Stimulated activated CD4-positive, alpha-beta T cell treated with anti-CD3 and anti-CD28 coated beads, Interleukin-4, amount 100 ng/mL, for 24 hours (primary cell): ENCODE measurements at regions not wholly inside any gene's neighbourhood (a gene's known extent, or its start where the extent isn't known, plus 50 kb on each side); places are given as distances from the start of the nearest gene placed in this dataset.
"Not testable (repeated sequence)": the region's sequence is repeated elsewhere in the genome, so short reads cannot be mapped to it uniquely, and the experiment has no call there.

Source experiments
- DNase-seq: peaks from one replicate; pipeline ENCODE4 v3.0.0-alpha.2; 2020

DNA sequence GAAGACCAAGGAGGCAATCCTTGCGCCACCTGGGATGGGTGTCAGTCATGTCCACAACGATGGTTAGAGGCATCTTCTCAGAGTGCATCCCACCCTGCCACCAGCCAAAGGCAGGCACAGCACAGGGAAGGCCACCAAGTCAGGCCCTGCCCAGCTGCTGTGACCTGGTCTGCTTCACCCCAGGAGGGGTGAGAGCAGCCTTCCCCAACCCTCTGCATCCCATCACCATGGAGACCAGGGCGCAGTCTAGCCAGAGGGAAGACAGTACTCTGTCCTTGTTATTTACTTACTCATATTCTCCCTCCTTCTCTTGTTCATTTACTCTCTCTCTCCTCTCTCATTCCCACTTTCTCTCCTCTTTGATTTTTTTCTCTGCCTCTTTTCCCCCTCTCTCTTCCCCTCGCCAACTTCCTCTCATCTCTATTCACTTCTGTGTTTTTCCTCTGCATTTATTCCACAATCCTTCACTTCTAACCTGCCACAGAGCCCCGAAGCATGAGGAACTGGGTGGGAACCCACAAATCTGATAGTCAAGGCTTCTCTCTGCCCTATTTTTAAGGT, 749.4 kb downstream of the UQCRFS1 start:
- no peak for DNase-seq

DNA sequence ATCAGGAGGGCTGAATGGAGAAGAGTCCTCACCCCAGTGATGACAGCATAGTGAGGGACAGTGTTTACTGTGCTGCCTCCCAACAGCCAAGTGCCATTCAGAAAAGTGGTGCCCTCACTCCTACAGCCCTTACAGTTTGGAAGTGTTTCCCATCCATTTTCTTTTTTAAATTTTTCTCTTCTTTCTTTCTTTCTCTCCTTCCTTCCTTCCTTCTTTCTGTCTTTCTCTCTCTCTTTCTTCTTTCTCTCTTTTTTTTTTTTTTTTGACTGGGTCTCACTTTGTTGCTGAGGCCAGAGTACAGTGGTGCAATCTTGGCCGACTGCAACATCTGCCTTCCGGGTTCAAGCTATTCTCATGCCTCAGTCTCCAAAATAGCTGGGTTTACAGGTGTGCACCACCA, 755.3 kb downstream of the UQCRFS1 start:
- DNase-seq: no peak

- DNase-seq: no peak
These were observed 756.1 kb downstream of the UQCRFS1 start for GRCh38 chr19:28456708-28457320.

DNA sequence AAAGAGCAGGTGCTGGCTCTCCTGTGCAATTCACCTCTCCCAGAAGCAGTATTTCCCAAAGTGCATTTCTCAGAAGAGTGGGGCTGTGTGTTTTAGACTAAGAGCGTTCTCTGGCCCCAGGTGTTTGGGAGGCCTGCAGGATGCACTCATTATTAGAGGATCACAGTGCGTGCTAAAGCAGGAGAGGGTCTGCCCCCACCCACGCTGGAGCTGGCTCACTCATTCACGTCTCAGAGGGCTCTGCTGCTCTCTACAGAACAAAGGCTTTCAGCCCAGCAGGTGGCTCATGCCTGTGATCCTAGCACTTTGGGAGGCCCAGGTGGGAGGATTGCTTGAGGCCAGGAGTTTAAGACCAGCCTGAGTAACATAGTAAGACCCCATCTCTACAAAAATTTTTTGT, 756.7 kb downstream of the UQCRFS1 start:
- DNase-seq: no peak

- DNase-seq: no peak
These were observed 758.9 kb downstream of the UQCRFS1 start for GRCh38 chr19:28454083-28454482.

- DNase-seq: no peak
These were observed 759.5 kb downstream of the UQCRFS1 start for GRCh38 chr19:28453420-28453819.

GRCh38 chr19:28449803-28450202, 763.1 kb downstream of the UQCRFS1 start:
- DNase-seq: no peak

DNA sequence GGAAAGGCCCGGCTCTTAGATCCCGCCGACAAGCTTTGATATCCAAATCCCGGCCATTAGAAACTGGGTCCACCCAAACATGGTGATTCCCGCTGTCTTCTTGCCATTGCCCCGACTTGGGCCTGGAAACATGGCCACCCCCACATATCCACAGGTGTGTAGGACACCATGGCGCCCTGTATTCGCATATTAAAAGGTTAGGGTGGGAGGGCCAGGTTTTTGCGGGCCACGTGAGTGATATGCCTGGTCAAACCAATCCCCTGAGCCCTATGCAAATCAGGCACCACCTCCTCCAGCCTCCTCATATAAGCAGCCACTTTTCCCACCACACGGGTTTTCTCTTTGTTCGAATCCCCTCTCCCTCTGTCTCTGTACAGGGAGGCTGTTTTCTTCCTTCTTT, 766.4 kb downstream of the UQCRFS1 start:
- DNase-seq: no peak

GRCh38 chr19:28445826-28446225, 767.1 kb downstream of the UQCRFS1 start:
- DNase-seq: no peak

DNA sequence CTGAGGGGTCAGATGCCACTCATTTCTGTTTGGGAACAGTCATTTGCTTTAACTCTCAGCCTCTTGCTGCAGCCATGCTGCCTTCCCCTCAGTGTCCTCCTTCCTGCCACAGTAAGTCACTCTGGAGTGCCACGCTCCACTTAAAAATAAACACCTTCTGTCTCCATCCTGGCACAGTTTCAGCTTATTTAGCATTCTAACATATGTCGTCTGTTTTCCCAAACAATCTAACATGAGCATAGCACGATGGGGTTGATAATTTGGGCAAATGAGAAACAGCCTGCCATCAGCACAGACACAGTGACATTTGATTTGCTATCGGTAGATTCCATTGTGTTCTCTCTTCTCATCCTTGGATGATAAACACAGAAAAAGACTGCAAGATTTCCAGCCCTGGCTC, 768.6 kb downstream of the UQCRFS1 start:
- DNase-seq: no peak

DNA sequence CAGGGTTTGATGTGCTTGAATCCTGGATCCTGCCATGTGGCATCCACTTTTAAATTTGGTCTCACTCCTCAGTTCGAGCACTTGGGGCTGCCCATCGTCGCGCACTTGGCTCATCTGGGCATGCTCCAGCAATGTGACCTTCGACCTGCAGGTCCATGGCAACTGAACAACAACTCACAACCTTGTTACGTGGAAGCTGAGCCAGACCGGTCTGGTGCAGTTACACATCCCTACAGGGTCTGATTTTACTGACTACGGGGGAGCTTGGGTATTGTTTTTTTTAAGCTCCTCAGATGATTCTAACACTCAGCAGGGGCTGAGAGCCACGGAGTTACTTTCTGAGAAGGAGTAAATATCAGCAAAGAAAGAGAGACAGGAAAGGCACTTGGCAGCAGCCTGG, 769.6 kb downstream of the UQCRFS1 start:
- DNase-seq: no peak

GRCh38 chr19:28437390-28438346, 775.3 kb downstream of the UQCRFS1 start:
- no peak for DNase-seq

GRCh38 chr19:28436320-28436719, 776.6 kb downstream of the UQCRFS1 start:
- no peak for DNase-seq

DNA sequence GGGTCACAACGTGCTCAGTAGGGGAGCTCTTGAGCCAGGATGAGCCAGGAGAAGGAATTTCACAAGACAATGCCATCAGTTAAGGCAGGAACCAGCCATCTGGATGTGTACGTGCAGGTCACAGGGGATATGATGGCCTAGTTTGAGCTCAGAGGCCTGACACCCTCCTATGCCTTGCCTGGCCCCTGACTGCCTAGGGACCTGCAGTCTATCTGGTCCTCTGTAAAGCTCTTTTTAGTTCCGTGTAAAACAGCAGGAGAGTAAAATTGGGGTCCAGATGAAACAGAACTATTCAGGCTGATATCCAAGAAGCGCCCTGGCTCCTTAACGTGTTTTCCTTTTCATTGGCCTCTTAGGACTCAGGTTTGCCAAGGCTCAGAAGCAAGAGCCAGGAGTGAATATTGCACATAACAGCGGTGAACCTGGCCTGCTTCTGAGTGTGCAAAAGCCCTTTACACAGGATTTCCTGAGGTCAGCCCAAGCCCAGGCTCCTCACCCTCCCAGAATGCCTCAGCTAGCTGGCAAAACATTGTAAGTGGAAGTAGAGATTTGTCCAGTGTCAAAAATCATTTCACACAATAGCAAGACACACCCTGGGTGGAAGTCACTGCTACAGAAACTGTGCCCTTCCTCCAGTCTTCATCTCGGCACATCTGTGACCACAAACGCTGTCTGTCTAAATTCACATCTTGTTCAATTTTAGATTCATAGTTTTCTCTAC, 777.2 kb downstream of the UQCRFS1 start:
- no peak for DNase-seq

- DNase-seq: not testable (repeated sequence)
These were observed 778.2 kb downstream of the UQCRFS1 start for GRCh38 chr19:28434794-28435193.

GRCh38 chr19:28434365-28434764, 778.6 kb downstream of the UQCRFS1 start:
- not testable (repeated sequence) for DNase-seq

- DNase-seq: not testable (repeated sequence)
These were observed 779.8 kb downstream of the UQCRFS1 start for GRCh38 chr19:28433166-28433565.

DNA sequence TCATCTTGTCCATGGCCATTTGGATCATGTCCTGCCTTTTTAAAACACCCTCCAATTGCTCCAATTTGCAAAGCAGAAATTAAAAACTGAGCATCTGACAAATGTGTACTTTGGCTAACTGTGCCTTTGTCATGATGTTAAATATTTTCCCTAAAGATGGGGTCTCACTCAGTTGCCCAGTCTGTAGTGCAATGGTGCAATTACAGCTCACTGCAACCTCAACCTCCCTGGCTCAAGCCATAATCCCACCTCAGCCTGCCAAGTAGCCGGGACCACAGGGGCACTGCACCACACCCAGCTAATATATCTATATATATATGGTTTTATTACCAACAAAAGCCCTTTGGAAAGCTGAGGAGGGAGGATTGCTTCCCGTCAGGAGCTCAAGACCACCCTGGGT, 782.7 kb downstream of the UQCRFS1 start:
- DNase-seq: no peak

DNA sequence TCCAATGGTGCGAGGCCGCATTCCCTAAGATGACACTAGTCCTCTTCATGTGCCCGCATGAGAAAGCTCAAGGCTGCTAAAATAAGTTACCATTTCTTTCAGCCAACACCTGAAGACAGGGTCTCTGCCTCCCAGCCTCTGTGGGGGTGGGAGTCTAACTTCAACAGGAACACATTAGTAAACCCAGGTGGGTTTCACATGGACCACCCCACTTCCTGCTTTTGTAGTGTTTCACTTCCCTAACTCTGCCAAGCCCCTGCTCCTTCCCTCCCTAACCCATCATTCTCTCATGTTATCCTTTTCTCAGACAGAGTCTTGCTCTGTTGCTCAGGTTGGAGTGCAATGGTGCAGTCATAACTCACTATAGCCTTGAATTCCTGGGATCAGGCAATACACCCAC, 783.6 kb downstream of the UQCRFS1 start:
- DNase-seq: no peak

DNA sequence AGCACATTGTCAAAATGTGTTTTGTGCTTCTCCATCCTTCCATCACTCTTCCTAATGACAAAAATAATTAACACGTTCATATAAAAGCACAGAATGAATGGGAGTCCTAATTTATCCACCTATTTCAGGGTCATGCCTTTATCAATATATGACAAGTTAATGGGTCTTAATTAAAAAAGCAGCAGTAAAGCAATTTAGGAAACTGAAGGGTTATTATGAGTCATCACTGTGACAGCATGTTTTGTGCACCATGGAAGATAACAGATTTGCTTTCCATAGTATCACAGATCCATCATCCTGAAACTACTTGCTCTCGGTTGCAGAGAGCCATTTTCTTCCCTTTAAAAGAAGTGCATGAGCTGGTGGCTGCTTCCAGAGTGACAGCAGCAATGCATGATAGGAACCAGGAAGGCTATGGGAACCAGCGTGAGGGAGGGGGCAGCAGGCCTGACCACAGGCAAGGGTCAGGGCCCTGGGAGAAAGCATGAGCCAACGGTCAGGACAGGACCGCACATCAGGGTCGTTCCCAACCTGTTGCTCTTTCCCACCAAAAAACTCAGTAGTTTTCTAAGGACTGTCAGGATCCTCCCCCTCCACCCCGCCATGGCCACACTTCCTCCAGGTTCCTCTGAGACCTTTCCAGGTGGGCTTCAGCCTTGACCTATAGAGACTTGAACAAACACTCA, 784.1 kb downstream of the UQCRFS1 start:
- DNase-seq: no peak

DNA sequence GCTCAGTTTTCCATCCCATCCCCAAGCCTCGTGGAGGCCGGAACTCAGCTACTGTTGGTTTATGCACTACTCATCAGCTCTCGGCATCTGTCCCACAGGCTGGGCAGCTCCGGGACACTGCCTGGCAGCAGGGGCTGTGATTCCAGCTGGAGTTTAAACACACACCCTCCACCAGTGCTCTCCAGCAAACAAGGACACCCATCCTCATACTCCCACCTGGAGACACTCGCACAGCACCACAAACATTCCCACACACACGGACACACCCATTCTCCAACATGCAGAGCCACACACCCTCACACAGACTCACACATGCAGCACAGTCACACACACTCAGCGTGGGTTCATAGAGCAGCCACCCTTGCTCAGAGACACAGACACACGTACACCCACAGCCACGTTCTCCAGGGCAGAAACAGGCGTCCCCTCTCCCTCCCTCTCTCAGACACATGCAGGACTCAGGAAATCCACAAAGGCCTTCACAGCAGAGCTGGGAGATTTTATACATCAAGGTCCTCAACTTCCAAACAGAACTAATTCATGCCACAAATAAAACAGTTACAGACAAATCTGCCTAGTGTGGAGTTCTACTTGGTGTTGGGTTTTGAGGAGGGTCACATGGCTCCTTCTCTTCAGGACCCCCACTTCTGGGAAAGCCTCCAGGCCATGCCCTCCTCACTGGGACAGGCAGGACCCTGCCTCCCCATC, 785.4 kb downstream of the UQCRFS1 start:
- DNase-seq: no peak

GRCh38 chr19:28426730-28427225, 786.2 kb downstream of the UQCRFS1 start:
- DNase-seq: no peak
